ENCODE measurements at regions not wholly inside any gene's neighbourhood (a gene's known extent, or its start where the extent isn't known, plus 50 kb on each side); places are given as distances from the start of the nearest gene placed in this dataset.

- Histone ChIP-seq H3K36me3 (no peaks in the 10 kb centered on the region), H3K9me3 (peaks cover 0 to 3% (median 0%) of the 10 kb centered on the region in 8 donors), H3K27me3 (replicated peaks in 1 of 7) (no peaks in the 10 kb centered on the region), H3K4me1 (no peaks in the 10 kb centered on the region), H3K27ac (no peak overlapping the region), H3K4me3 (no peak overlapping the region)
- intact Hi-C loops (cut with DNase I; ENCODE audit: low total_unique reads), result no loop called here
- TF ChIP-seq POLR2A (IDR thresholded peaks at IDR 0.05), result no peak
- TF ChIP-seq CTCF (IDR thresholded peaks at IDR 0.05 in 8 of 11, conservative IDR thresholded peaks at IDR 0.05 in 3 of 11), result no peak
- no peak for TF ChIP-seq POLR2AphosphoS5 (IDR thresholded peaks at IDR 0.05)
- 70 to 91% (median 83%) methylated on average over 2 of the region's 2 CpGs for WGBS, 5 donors
- DNase-seq, result no peak
These were observed 572.6 kb upstream of the KLF12 start for GRCh38 chr13:74706801-74707200.

GRCh38 chr13:74705438-74705837 lies 571.2 kb upstream of the KLF12 start:
- 85 to 93% (median 92%) methylated on average over 2 of the region's 2 CpGs for WGBS, 5 donors
- no peak for DNase-seq
- Histone ChIP-seq H3K27me3 (replicated peaks in 1 of 7) (no peaks in the 10 kb centered on the region), H3K9me3 (peaks cover 0 to 3% (median 0%) of the 10 kb centered on the region in 8 donors), H3K36me3 (no peaks in the 10 kb centered on the region), H3K4me3 (no peak overlapping the region), H3K4me1 (no peaks in the 10 kb centered on the region), H3K27ac (no peak overlapping the region)
- no peak for TF ChIP-seq POLR2AphosphoS5 (IDR thresholded peaks at IDR 0.05)
- TF ChIP-seq CTCF (IDR thresholded peaks at IDR 0.05 in 8 of 11, conservative IDR thresholded peaks at IDR 0.05 in 3 of 11), result no peak
- TF ChIP-seq POLR2A (IDR thresholded peaks at IDR 0.05), result no peak
- intact Hi-C loops (cut with DNase I; ENCODE audit: low total_unique reads), result no loop called here

GRCh38 chr13:74703855-74704387 lies 569.7 kb upstream of the KLF12 start:
- Histone ChIP-seq H3K27me3 (replicated peaks in 1 of 7) (no peaks in the 10 kb centered on the region), H3K9me3 (peaks cover 0 to 7% (median 0%) of the 10 kb centered on the region in 8 donors), H3K4me1 (no peaks in the 10 kb centered on the region), H3K4me3 (no peak overlapping the region), H3K27ac (no peak overlapping the region), H3K36me3 (no peaks in the 10 kb centered on the region)
- WGBS, 5 donors, result 91 to 98% (median 96%) methylated on average over 3 of the region's 3 CpGs
- TF ChIP-seq CTCF (IDR thresholded peaks at IDR 0.05 in 8 of 11, conservative IDR thresholded peaks at IDR 0.05 in 3 of 11) (no peak), POLR2AphosphoS5 (IDR thresholded peaks at IDR 0.05) (no peak)
- intact Hi-C loops (cut with DNase I; ENCODE audit: low total_unique reads), result no loop called here
- no peak for DNase-seq

GRCh38 chr13:74696148-74696922 lies 562.1 kb upstream of the KLF12 start:
- Histone ChIP-seq H3K9me3 (peaks cover 0 to 4% (median 0%) of the 10 kb centered on the region in 8 donors), H3K27ac (no peak overlapping the region), H3K36me3 (no peaks in the 10 kb centered on the region), H3K4me1 (no peaks in the 10 kb centered on the region), H3K4me3 (no peak overlapping the region), H3K27me3 (replicated peaks in 1 of 7) (no peaks in the 10 kb centered on the region)
- WGBS, 5 donors, result 58 to 71% (median 64%) methylated on average over 7 to 8 of the region's 8 CpGs
- TF ChIP-seq POLR2A (IDR thresholded peaks at IDR 0.05) (no peak), POLR2AphosphoS5 (IDR thresholded peaks at IDR 0.05) (no peak), CTCF (IDR thresholded peaks at IDR 0.05 in 8 of 11, conservative IDR thresholded peaks at IDR 0.05 in 3 of 11) (no peak)
- DNase-seq, result no peak
- intact Hi-C loops (cut with DNase I; ENCODE audit: low total_unique reads), result no loop called here

Measured in spleen (tissue), 11 donors.